IMR-90 (cell line): ENCODE measurements at regions not wholly inside any gene's neighbourhood (a gene's known extent, or its start where the extent isn't known, plus 50 kb on each side); places are given as distances from the start of the nearest gene placed in this dataset.

ENCODE experiments used
- ATAC-seq: fragments of 200-7000 bp; cut with Tn5 transposase; 2 replicates; pipeline ENCODE4 v1.9.1; 2020; ENCODE audit warnings: low read depth, mild to moderate bottlenecking, moderate library complexity
- BruUV-seq: library from RNA; stranded (reverse); fragments of 400-500 nt; replicated peaks from 2 replicates; lab custom pipeline; 2021; lab: Mats Ljungman, UMichigan
- CTCF ChIA-PET: fragments of 300-600 bp; formaldehyde crosslinking; extraction: SDS; loops from one replicate; lab custom pipeline; 2021; ENCODE audit warnings: antibody characterized with exemption; lab: Yijun Ruan, JAX
- POLR2A ChIA-PET: fragments of 300-600 bp; sonication (Branson Sonifier 250); formaldehyde crosslinking; loops from one replicate; lab custom pipeline; 2022; ENCODE audit warnings: antibody characterized with exemption; ENCODE audit not compliant: unreplicated experiment; lab: Charles Lee
- DNase-seq: peaks from one replicate; pipeline ENCODE4 v3.0.0; 2013
- H2AFZ ChIP-seq: replicated peaks from 2 replicates; pipeline ENCODE3; 2013; ENCODE audit warnings: low read length, mild to moderate bottlenecking; ENCODE audit not compliant: poor library complexity
- H2AK5ac ChIP-seq: 2 replicates; pipeline ENCODE4 v1.6.1; 2013; ENCODE audit warnings: low read depth, low read length, inconsistent platforms
- H2AK9ac ChIP-seq: replicated peaks from 2 replicates; pipeline ENCODE3; 2013; ENCODE audit warnings: mild to moderate bottlenecking, low read depth, low read length, moderate library complexity; ENCODE audit not compliant: poor library complexity
- H2BK120ac ChIP-seq: 2 replicates; pipeline ENCODE4 v1.6.1; 2013; ENCODE audit warnings: low read depth, low read length, inconsistent platforms
- H2BK15ac ChIP-seq: 3 replicates; pipeline ENCODE4 v1.6.1; 2013; ENCODE audit warnings: low read depth, low read length, inconsistent platforms
- H2BK20ac ChIP-seq: 2 replicates; pipeline ENCODE4 v1.6.1; 2013; ENCODE audit warnings: low read depth, mild to moderate bottlenecking, inconsistent platforms, low read length, moderate library complexity
- H2BK5ac ChIP-seq: 2 replicates; pipeline ENCODE4 v1.6.1; 2013; ENCODE audit warnings: mild to moderate bottlenecking, low read depth, low read length, inconsistent platforms; ENCODE audit not compliant: poor library complexity, severe bottlenecking
- H3K14ac ChIP-seq: replicated peaks from 2 replicates; pipeline ENCODE4 v1.6.1; 2013; ENCODE audit warnings: low read depth, low read length, inconsistent platforms
- H3K18ac ChIP-seq: 2 replicates; pipeline ENCODE4 v1.6.1; 2013; ENCODE audit warnings: low read depth, low read length, control low read depth
- H3K23ac ChIP-seq: 2 replicates; pipeline ENCODE4 v1.6.1; 2013; ENCODE audit warnings: low read depth, low read length, inconsistent platforms
- H3K27ac ChIP-seq: 2 replicates; pipeline ENCODE4 v1.5.1; 2013; ENCODE audit warnings: mild to moderate bottlenecking, control low read depth, low read length; ENCODE audit not compliant: insufficient read depth
- H3K27me3 ChIP-seq: 2 replicates; pipeline ENCODE4 v1.6.1; 2013; ENCODE audit warnings: low read length; ENCODE audit not compliant: control insufficient read depth, insufficient read depth
- H3K36me3 ChIP-seq: 2 replicates; pipeline ENCODE4 v1.6.1; 2013; ENCODE audit warnings: low read length, mixed read lengths; ENCODE audit not compliant: control insufficient read depth, insufficient read depth
- H3K4ac ChIP-seq: 2 replicates; pipeline ENCODE4 v1.6.1; 2013; ENCODE audit warnings: low read depth, low read length, inconsistent platforms
- H3K4me1 ChIP-seq: 2 replicates; pipeline ENCODE4 v1.6.1; 2013; ENCODE audit warnings: low read length, mixed read lengths; ENCODE audit not compliant: control insufficient read depth, insufficient read depth
- H3K4me2 ChIP-seq: 2 replicates; pipeline ENCODE4 v1.6.1; 2013; ENCODE audit warnings: low read depth, mild to moderate bottlenecking, control low read depth, low read length, moderate library complexity
- H3K4me3 ChIP-seq: 2 replicates; pipeline ENCODE4 v1.5.1; 2013; ENCODE audit warnings: low read depth, mild to moderate bottlenecking, control low read depth, low read length, moderate library complexity; ENCODE audit not compliant: insufficient read depth
- H3K56ac ChIP-seq: 2 replicates; pipeline ENCODE4 v1.6.1; 2013; ENCODE audit warnings: low read length, inconsistent platforms; ENCODE audit not compliant: insufficient read depth; ENCODE audit errors: extremely low read depth
- H3K79me1 ChIP-seq, 2 experiments: 2 replicates each; pipeline ENCODE4 v1.6.1; 2013; ENCODE audit warnings: low read length in 2 of 2, inconsistent platforms in 1 of 2, low read depth in 1 of 2
- H3K9ac ChIP-seq: 2 replicates; pipeline ENCODE4 v1.6.1; 2013; ENCODE audit warnings: low read depth, low read length, control low read depth
- H3K9me1 ChIP-seq: 2 replicates; pipeline ENCODE4 v1.6.1; 2013; ENCODE audit warnings: low read length, inconsistent platforms; ENCODE audit not compliant: insufficient read depth
- H3K9me3 ChIP-seq: 2 replicates; pipeline ENCODE4 v1.6.1; 2013; ENCODE audit warnings: low read length; ENCODE audit not compliant: control insufficient read depth, insufficient read depth
- H4K20me1 ChIP-seq: 2 replicates; pipeline ENCODE4 v1.6.1; 2013; ENCODE audit warnings: low read length, inconsistent platforms; ENCODE audit not compliant: insufficient read depth
- H4K5ac ChIP-seq: 2 replicates; pipeline ENCODE4 v1.6.1; 2013; ENCODE audit warnings: mild to moderate bottlenecking, low read depth, low read length, control low read depth
- H4K8ac ChIP-seq, 2 experiments: 2 replicates each; pipeline ENCODE4 v1.6.1; 2013; ENCODE audit warnings: low read depth in 2 of 2, low read length in 2 of 2, control low read depth in 1 of 2, inconsistent platforms in 1 of 2
- H4K91ac ChIP-seq: 2 replicates; pipeline ENCODE4 v1.6.1; 2013; ENCODE audit warnings: low read depth, low read length, inconsistent platforms; ENCODE audit not compliant: insufficient read depth
- BHLHE40 ChIP-seq: fragments of 150-350 bp; IDR thresholded peaks from 2 replicates; pipeline ENCODE4 v1.6.1; 2016; ENCODE audit warnings: mild to moderate bottlenecking, low read depth, low read length
- CEBPB ChIP-seq: IDR thresholded peaks from 2 replicates; pipeline ENCODE4 v1.6.1; 2012; ENCODE audit warnings: low read depth, low read length, improper control_type of control experiment
- CHD1 ChIP-seq: IDR thresholded peaks from 2 replicates; pipeline ENCODE4 v1.6.1; 2012; ENCODE audit warnings: low read depth, low read length, improper control_type of control experiment
- CTCF ChIP-seq: conservative IDR thresholded peaks from 2 replicates; pipeline ENCODE4 v1.5.1; 2012; ENCODE audit warnings: mild to moderate bottlenecking, low read depth, low read length, improper control_type of control experiment
- ELK1 ChIP-seq: fragments of 150-350 bp; IDR thresholded peaks from 2 replicates; pipeline ENCODE4 v1.6.1; 2016; ENCODE audit warnings: low read depth, mild to moderate bottlenecking, low read length, moderate library complexity, borderline replicate concordance
- FOS ChIP-seq: fragments of 150-350 bp; IDR thresholded peaks from 2 replicates; pipeline ENCODE4 v1.6.1; 2016; ENCODE audit warnings: low read depth, low read length
- MAFK ChIP-seq: IDR thresholded peaks from 2 replicates; pipeline ENCODE4 v1.6.1; 2012; ENCODE audit warnings: low read depth, low read length, improper control_type of control experiment
- MAZ ChIP-seq: IDR thresholded peaks from 2 replicates; pipeline ENCODE4 v1.6.1; 2012; ENCODE audit warnings: low read depth, mild to moderate bottlenecking, low read length, improper control_type of control experiment, moderate library complexity, borderline replicate concordance
- MXI1 ChIP-seq: IDR thresholded peaks from 2 replicates; pipeline ENCODE4 v1.6.1; 2012; ENCODE audit warnings: low read depth, mild to moderate bottlenecking, low read length, moderate library complexity, borderline replicate concordance
- NFE2L2 ChIP-seq: fragments of 150-350 bp; IDR thresholded peaks from 2 replicates; pipeline ENCODE4 v1.6.1; 2016; ENCODE audit warnings: low read depth, mild to moderate bottlenecking, low read length
- POLR2A ChIP-seq: IDR thresholded peaks from 2 replicates; pipeline ENCODE4 v1.6.1; 2012; ENCODE audit warnings: mild to moderate bottlenecking, low read depth, low read length
- RAD21 ChIP-seq: IDR thresholded peaks from 2 replicates; pipeline ENCODE4 v1.6.1; 2012; ENCODE audit warnings: low read length, improper control_type of control experiment
- RCOR1 ChIP-seq: IDR thresholded peaks from 2 replicates; pipeline ENCODE4 v1.6.1; 2012; ENCODE audit warnings: mild to moderate bottlenecking, low read length, improper control_type of control experiment; ENCODE audit not compliant: insufficient replicate concordance
- RFX5 ChIP-seq: IDR thresholded peaks from 2 replicates; pipeline ENCODE4 v1.8.0; 2012; ENCODE audit warnings: low read depth, mild to moderate bottlenecking, low read length, moderate library complexity
- SMC3 ChIP-seq: fragments of 150-350 bp; IDR thresholded peaks from 2 replicates; pipeline ENCODE4 v1.6.1; 2016; ENCODE audit warnings: low read depth, mild to moderate bottlenecking, antibody characterized with exemption, low read length, moderate library complexity
- USF2 ChIP-seq: fragments of 150-350 bp; IDR thresholded peaks from 2 replicates; pipeline ENCODE4 v1.6.1; 2017; ENCODE audit warnings: mild to moderate bottlenecking, antibody characterized with exemption, low read length, low read depth
- WGBS, 2 experiments: methylation state at CpG; one replicate each; pipeline versions ENCODE4 v1.1.5 to v1.1.7; 2013; ENCODE audit warnings: missing lambda C conversion rate in 2 of 2; ENCODE audit not compliant: insufficient read length in 1 of 2; ENCODE audit errors: extremely low coverage in 2 of 2; 5-methylcytosine and 5-hydroxymethylcytosine counted together
- dilution Hi-C: fragments of 300-500 bp; cut with HindIII; formaldehyde crosslinking; loops from one replicate; pipeline ENCODE4 v1.14.3; 2018; ENCODE audit warnings: low sequenced_read_pairs; ENCODE audit not compliant: unreplicated experiment
- in situ Hi-C: fragments of 300-500 bp; cut with MboI; formaldehyde crosslinking; loops from 3 replicates; pipeline ENCODE4 v1.14.3; 2019; ENCODE audit warnings: low sequenced_read_pairs, inconsistent platforms, mixed read lengths
- intact Hi-C: fragments of 100-400 bp; cut with micrococcal nuclease; formaldehyde crosslinking; loops from 2 replicates; pipeline ENCODE4 v1.10.0; 2022

GRCh38 chr2:175804122-175804521, 197.9 kb downstream of the LNPK start:
- no peaks in the 10 kb centered on the region for H3K4me1 ChIP-seq
- H2AK9ac ChIP-seq: no peak overlapping the region
- H3K23ac ChIP-seq: no peak overlapping the region
- no peak overlapping the region for H4K5ac ChIP-seq
- 65% methylated on average over 2 of the region's 5 CpGs; no CpG with 5 or more reads in 1 of the 2 experiments for WGBS, 2 experiments
- DNase-seq: no peak
- no peak overlapping the region for H3K18ac ChIP-seq
- no peak overlapping the region for H3K27ac ChIP-seq
- no peak overlapping the region for H2AK5ac ChIP-seq
- H2BK20ac ChIP-seq: no peak overlapping the region
- no peak overlapping the region for H2AFZ ChIP-seq
- no peak overlapping the region for H4K91ac ChIP-seq
- no peak overlapping the region for H3K4me2 ChIP-seq
- in situ Hi-C loops (no loop called here), dilution Hi-C loops (no loop called here), intact Hi-C loops (no loop called here)
- ATAC-seq: no peak
- H4K8ac ChIP-seq: no peak overlapping the region
- POLR2A ChIA-PET: no interaction called here
- no peaks in the 10 kb centered on the region for H4K20me1 ChIP-seq
- no peak overlapping the region for H3K56ac ChIP-seq
- no peak overlapping the region for H3K4me3 ChIP-seq
- H3K79me1 ChIP-seq: no peaks in the 10 kb centered on the region
- no peak overlapping the region for H2BK15ac ChIP-seq
- no TSS peak for BruUV-seq
- H3K9me1 ChIP-seq: no peaks in the 10 kb centered on the region
- no peaks in the 10 kb centered on the region for H3K9me3 ChIP-seq
- CTCF ChIA-PET: interaction anchor here (0.9 kb wide), 1 partner anchor 982 kb away, joined by 3 read pairs; no protein-coding TSS in a partner anchor
- H2BK5ac ChIP-seq: no peak overlapping the region
- no peak overlapping the region for H3K14ac ChIP-seq
- H3K9ac ChIP-seq: no peak overlapping the region
- H3K27me3 ChIP-seq: peaks cover 1% of the 10 kb centered on the region; the same call in 1 of the 2 replicates
- H2BK120ac ChIP-seq: no peak overlapping the region
- H3K4ac ChIP-seq: no peak overlapping the region
- TF ChIP-seq SMC3: no peak
- TF ChIP-seq FOS: no peak
- no peak for TF ChIP-seq MXI1
- no peak for TF ChIP-seq CHD1
- no peak for TF ChIP-seq CEBPB
- TF ChIP-seq NFE2L2: no peak
- TF ChIP-seq ELK1: no peak
- TF ChIP-seq POLR2A: no peak
- no peak for TF ChIP-seq CTCF
- TF ChIP-seq RFX5: no peak
- TF ChIP-seq USF2: no peak
- no peak for TF ChIP-seq RAD21
- no peak for TF ChIP-seq RCOR1
- TF ChIP-seq MAFK: no peak
- no peak for TF ChIP-seq BHLHE40
- no peak for TF ChIP-seq MAZ
- no peaks in the 10 kb centered on the region for H3K36me3 ChIP-seq
